T-helper 17 cell (primary cell): ENCODE measurements at regions not wholly inside any gene's neighbourhood (a gene's known extent, or its start where the extent isn't known, plus 50 kb on each side); places are given as distances from the start of the nearest gene placed in this dataset.

Source experiments
- ATAC-seq: fragments of 150-1000 bp; cut with Tn5 transposase; 2 replicates; pipeline ENCODE4 v1.10.0; 2021; ENCODE audit warnings: mild to moderate bottlenecking, moderate library complexity
- DNase-seq, 3 donors: peaks; one replicate each; pipeline versions ENCODE4 v3.0.0 to v3.0.0-alpha.2; 2020 to 2021
- H3K9me3 ChIP-seq: one replicate; pipeline ENCODE4 v1.7.0; 2013; ENCODE audit warnings: low read length, mild to moderate bottlenecking; ENCODE audit not compliant: control insufficient read depth, poor library complexity, severe bottlenecking
- H3K27ac Mint-ChIP-seq: one replicate; pipeline ENCODE4 v1.8.0; 2022; ENCODE audit warnings: mild to moderate bottlenecking, moderate library complexity, mixed read lengths
- H3K27me3 Mint-ChIP-seq: one replicate; pipeline ENCODE4 v1.8.0; 2022; ENCODE audit warnings: mixed read lengths
- H3K36me3 Mint-ChIP-seq: one replicate; pipeline ENCODE4 v1.8.0; 2022; ENCODE audit warnings: low read depth, mixed read lengths
- H3K4me1 Mint-ChIP-seq: one replicate; pipeline ENCODE4 v1.8.0; 2022; ENCODE audit warnings: mild to moderate bottlenecking, mixed read lengths
- H3K4me3 Mint-ChIP-seq: one replicate; pipeline ENCODE4 v1.8.0; 2022; ENCODE audit warnings: mild to moderate bottlenecking, moderate library complexity, mixed read lengths

DNA sequence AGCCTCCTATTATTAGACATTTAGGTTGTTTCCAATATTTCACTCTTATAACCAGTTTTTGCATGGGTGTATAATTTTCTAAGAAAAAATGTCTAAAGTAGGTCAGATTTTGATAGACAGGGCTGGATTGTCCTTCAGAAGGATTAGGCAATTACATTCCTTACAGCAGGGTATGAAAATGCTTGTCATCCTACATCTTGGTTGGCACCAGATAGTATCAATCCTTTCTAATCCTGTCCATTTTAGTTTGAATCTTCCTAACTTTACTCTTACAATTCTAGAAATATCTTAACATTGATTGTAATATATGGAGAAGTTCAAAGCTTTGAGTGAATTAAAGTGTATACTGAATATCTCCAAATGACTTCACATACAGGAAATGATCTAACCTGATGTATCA lies 63.0 kb upstream of the ZBED5 start:
- H3K4me3 Mint-ChIP-seq: no peak overlapping the region
- DNase-seq (no peak), ATAC-seq (no peak)
- H3K4me1 Mint-ChIP-seq: no peaks in the 10 kb centered on the region
- no peaks in the 10 kb centered on the region for H3K27me3 Mint-ChIP-seq
- H3K27ac Mint-ChIP-seq: no peak overlapping the region
- H3K9me3 ChIP-seq: no peaks in the 10 kb centered on the region
- no peaks in the 10 kb centered on the region for H3K36me3 Mint-ChIP-seq

DNA sequence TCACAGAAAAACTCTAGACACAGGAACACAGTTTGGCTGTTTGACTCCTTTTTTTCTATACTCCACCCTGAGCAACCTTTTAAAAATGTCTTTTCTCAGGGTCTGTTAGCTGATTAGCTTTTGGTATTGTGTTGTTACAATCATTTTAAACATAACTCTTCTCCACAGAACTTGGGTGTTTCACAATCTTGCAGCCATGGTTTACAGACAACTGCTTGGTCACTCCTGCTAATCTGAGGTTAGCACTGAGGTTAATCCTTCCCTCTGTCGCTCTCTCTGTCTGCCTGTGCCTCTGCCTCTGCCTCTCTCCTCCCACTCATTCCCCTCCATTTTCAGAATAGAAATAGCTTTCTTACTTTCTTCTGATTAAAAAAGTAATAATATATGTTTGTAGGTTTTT lies 62.4 kb upstream of the ZBED5 start:
- Mint-ChIP-seq H3K36me3 (no peaks in the 10 kb centered on the region), H3K4me3 (no peak overlapping the region)
- no peak for ATAC-seq

DNA sequence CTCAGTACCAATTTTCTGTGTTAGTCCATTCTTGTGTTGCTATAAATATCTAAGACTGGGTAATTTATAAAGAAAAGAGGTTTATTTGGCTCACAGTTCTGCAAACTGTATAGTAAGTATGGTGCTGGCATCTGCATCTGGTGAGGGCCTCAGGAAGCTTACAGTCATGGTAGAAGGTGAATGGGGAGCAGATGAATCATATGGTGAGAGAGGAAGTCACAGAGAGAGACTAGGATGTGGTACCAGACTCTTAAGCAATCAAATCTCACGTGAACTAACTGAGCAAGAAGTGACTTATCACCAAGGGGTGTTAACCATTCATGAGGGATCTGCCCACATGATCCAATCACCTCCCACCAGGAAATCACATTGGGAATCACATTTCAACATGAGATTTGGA lies 60.8 kb upstream of the ZBED5 start:
- peaks cover 5% of the 10 kb centered on the region for H3K27me3 Mint-ChIP-seq
- no peaks in the 10 kb centered on the region for H3K9me3 ChIP-seq
- no peak overlapping the region for H3K4me3 Mint-ChIP-seq
- ATAC-seq: no peak
- no peak for DNase-seq
- peaks cover 2% of the 10 kb centered on the region for H3K36me3 Mint-ChIP-seq
- no peak overlapping the region for H3K27ac Mint-ChIP-seq
- H3K4me1 Mint-ChIP-seq: peaks cover 2% of the 10 kb centered on the region

More for the DNA sequence above, 62.4 kb upstream of the ZBED5 start:
- H3K4me1 Mint-ChIP-seq: no peaks in the 10 kb centered on the region
- no peaks in the 10 kb centered on the region for H3K27me3 Mint-ChIP-seq
- H3K27ac Mint-ChIP-seq: no peak overlapping the region
- DNase-seq: no peak
- H3K9me3 ChIP-seq: no peaks in the 10 kb centered on the region

DNA sequence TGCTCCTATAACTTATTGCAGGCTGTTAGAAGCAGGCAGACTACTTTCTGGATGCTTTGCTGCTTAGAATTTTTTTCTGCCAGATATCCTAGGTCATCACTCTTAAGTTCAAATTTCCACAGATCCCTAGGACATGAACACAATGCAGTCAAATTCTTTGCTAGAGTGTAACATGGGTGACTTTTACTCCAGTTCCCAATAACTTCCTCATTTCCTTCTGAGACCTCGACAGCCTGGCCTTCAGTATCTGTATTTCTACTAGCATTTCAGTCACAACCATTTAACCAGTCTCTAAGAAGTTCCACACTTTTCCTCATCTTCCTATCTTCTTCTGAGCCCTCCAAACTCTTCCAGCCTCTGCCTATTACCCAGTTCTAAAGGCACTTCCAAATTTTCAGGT lies 60.4 kb upstream of the ZBED5 start:
- Mint-ChIP-seq H3K4me1 (peaks cover 2% of the 10 kb centered on the region), H3K27me3 (peaks cover 5% of the 10 kb centered on the region)

DNA sequence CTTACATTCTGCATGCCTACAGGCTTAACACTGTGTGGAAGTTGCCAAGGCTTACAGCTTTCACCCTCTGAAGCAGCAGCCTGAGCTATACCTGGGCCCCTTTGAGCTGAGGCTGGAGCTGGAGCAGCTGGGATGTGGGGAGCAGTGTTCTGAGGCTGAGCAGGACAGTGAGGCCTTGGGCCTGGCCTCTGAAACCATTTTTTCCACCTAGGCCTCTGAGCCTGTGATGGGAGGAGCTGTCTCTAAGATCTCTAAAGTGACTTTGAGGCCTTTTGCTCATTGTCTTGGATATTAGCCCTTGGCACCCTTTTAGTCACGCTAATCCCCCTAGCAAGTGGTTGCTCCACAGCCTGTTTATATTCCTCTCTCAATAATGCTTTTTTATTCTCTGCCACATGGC lies 59.9 kb upstream of the ZBED5 start:
- H3K9me3 ChIP-seq: no peaks in the 10 kb centered on the region
- peaks cover 2% of the 10 kb centered on the region for H3K4me1 Mint-ChIP-seq
- DNase-seq (no peak), ATAC-seq (no peak)
- H3K27ac Mint-ChIP-seq: no peak overlapping the region
- peaks cover 5% of the 10 kb centered on the region for H3K27me3 Mint-ChIP-seq
- peaks cover 2% of the 10 kb centered on the region for H3K36me3 Mint-ChIP-seq
- no peak overlapping the region for H3K4me3 Mint-ChIP-seq

More for the DNA sequence above, 60.4 kb upstream of the ZBED5 start:
- ATAC-seq (no peak), DNase-seq (no peak)
- Mint-ChIP-seq H3K27ac (no peak overlapping the region), H3K4me3 (no peak overlapping the region), H3K36me3 (peaks cover 2% of the 10 kb centered on the region)
- H3K9me3 ChIP-seq: no peaks in the 10 kb centered on the region

DNA sequence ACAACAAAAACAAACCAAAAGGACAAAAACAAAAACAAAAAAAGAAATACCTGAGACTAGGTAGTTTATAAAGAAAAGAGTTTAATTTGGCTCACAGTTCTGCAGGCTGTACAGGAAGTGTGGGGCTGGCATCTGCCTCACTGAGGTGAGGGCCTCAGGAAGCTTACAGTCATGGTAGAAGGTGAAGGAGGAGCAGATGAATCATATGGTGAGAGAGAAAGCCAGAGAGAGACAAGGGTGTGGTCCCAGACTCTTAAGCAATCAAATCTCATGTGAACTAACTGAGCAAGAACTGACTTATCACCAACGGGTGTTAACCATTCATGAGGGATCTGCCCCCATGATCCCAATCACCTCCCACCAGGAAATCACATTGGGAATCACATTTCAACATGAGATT lies 58.8 kb upstream of the ZBED5 start:
- H3K36me3 Mint-ChIP-seq: peaks cover 3% of the 10 kb centered on the region
- no peak overlapping the region for H3K4me3 Mint-ChIP-seq
- peaks cover 2% of the 10 kb centered on the region for H3K4me1 Mint-ChIP-seq
- H3K27ac Mint-ChIP-seq: no peak overlapping the region
- peaks cover 7% of the 10 kb centered on the region for H3K27me3 Mint-ChIP-seq
- ATAC-seq (no peak), DNase-seq (no peak)
- H3K9me3 ChIP-seq: no peaks in the 10 kb centered on the region

DNA sequence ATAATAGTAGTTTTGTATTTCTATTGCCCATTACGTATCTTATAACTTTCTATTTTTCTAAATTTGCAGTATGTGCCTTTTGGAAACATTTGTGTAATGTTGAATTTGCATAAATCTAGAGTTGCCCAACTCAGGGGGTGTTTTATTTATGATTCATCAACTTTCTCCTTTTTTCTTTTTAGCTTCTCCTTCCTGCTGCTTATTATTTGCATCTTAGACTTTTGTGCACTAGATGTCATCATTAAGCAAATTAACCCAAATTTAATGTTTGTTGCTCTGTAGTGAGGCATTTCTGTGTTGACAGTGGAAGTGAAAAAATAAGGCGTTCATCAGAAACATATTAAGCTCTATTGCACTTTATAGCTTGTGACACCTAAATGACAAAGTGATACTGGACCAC lies 56.2 kb upstream of the ZBED5 start:
- Mint-ChIP-seq H3K4me1 (peaks cover 2% of the 10 kb centered on the region), H3K27me3 (peaks cover 25% of the 10 kb centered on the region), H3K27ac (no peak overlapping the region), H3K4me3 (no peak overlapping the region), H3K36me3 (peaks cover 5% of the 10 kb centered on the region)
- ATAC-seq (no peak), DNase-seq (no peak)
- H3K9me3 ChIP-seq: no peaks in the 10 kb centered on the region

DNA sequence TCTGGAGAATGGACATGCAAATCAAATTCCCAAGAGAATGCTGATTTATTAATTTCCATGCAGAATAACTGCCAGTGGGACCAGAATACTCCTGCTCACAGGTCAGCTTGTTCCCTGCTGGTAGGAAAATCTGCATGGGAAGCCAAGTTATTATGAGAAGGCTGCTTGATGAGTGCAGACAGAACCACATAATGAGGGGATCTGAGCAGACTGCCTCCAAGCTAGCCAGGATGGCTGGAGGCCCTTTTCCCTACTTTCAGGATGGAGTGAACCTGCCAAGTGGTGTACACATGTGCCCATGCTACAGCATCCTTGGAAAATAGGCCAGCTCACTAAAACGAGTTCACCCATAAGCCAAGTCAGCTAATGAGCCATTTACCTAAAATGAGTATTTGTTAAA lies 55.2 kb upstream of the ZBED5 start:
- H3K27ac Mint-ChIP-seq: no peak overlapping the region
- H3K4me3 Mint-ChIP-seq: no peak overlapping the region
- DNase-seq: no peak

DNA sequence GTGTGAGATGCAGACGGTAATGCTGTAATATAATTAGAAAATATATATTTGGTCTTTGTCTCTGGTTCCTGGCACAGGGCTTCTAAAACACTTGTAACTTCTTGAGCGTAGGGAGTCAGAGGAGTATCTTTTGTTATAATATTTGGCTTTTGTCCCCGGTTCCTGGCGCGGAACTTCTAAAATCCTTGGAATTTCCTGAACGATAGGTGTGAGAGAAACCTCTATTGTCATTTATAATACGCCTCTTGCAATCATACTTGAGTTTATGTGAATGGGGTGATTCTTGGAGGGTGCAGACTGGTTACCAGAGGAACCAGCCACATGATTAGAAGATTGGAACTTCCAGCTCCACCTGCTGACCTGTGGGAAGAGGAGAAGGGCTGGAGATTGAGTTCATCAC lies 54.1 kb upstream of the ZBED5 start:
- Mint-ChIP-seq H3K36me3 (peaks cover 5% of the 10 kb centered on the region), H3K27ac (no peak overlapping the region), H3K4me3 (no peak overlapping the region), H3K4me1 (peaks cover 2% of the 10 kb centered on the region), H3K27me3 (peaks cover 32% of the 10 kb centered on the region)
- ATAC-seq: no peak
- H3K9me3 ChIP-seq: no peaks in the 10 kb centered on the region
- no peak for DNase-seq

More for the DNA sequence above, 55.2 kb upstream of the ZBED5 start:
- ATAC-seq: no peak
- peaks cover 5% of the 10 kb centered on the region for H3K36me3 Mint-ChIP-seq
- no peaks in the 10 kb centered on the region for H3K9me3 ChIP-seq
- H3K27me3 Mint-ChIP-seq: peaks cover 27% of the 10 kb centered on the region
- H3K4me1 Mint-ChIP-seq: peaks cover 2% of the 10 kb centered on the region

DNA sequence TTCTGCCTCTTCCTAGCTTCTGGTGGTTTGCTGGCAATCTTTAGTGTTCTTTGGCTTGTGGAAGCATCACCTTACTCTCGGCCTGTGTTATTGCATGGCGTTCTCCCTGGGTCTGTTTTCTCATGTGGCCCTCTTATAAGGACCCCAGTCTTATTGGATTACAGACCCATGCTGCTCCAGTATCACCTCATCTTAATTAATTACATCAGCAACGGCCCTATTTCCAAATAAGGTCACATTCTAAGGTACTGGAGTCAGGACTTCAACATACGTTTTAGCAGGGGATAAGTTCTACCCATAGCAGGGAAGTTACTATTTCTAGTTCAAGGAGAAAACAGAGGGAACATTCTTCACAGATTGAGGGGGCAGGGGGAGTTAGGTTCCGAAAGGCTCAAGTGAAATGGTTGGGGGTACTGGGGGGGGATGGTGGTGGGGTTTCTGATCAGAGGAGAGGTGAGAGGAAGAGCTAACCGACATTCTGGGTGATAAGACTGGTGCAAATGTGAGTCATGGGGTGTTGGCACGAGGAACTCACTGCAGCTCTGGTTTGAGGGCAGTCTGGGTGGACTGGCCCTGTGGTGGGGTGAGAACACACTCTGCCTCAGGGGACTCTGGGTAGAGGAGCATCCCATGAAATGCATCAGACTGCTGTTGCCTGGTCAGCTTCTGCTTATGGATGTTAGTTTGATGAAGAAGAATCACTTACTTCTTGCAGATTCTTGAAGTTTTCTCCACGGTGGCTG lies 51.5 kb upstream of the ZBED5 start:
- no peak overlapping the region for H3K27ac Mint-ChIP-seq
- ATAC-seq: no peak
- H3K9me3 ChIP-seq: no peaks in the 10 kb centered on the region
- H3K27me3 Mint-ChIP-seq: peaks cover 46% of the 10 kb centered on the region
- H3K4me1 Mint-ChIP-seq: peaks cover 5% of the 10 kb centered on the region
- no peak for DNase-seq
- no peak overlapping the region for H3K4me3 Mint-ChIP-seq
- peaks cover 2% of the 10 kb centered on the region for H3K36me3 Mint-ChIP-seq

DNA sequence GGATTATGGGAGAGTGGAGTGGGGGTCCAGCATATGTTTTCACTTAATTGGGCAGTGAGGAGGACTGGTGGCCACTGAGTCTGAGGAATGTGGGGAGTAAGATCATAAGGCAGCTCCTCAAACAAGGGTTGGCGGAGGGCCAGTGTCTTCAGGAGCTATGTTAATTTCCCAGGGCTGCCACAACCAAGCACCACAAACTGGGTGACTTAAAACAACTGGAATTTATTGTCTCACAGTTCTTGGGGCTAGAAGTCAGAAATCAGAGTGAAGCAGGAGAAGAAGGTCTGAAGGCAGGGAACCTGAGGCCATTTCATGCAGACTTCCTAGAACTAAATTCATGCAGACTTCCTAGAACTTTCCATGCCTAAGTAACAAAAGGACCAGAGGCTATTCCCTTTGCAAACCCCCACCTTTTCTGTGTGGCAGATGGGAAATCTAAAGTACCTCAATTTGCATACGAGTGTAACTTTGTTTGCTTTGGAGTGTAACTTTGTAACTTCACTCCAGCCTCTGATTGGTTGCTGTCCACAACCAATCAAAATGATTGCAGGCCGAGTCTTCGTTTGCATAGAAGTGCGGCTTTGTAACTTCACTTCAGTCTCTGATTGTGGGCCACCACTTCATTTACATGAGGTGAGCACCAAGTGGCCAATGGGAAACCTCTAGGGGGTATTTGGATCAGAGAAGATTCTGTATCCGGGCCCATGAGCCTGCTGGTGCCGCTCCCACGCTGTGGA lies 50.5 kb upstream of the ZBED5 start:
- no peaks in the 10 kb centered on the region for H3K9me3 ChIP-seq
- Mint-ChIP-seq H3K4me1 (peaks cover 3% of the 10 kb centered on the region), H3K36me3 (peaks cover 2% of the 10 kb centered on the region), H3K27me3 (peaks cover 48% of the 10 kb centered on the region), H3K4me3 (no peak overlapping the region), H3K27ac (no peak overlapping the region)
- DNase-seq: no peak
- ATAC-seq: no peak
